ENCODE measurements at regions not wholly inside any gene's neighbourhood (a gene's known extent, or its start where the extent isn't known, plus 50 kb on each side); places are given as distances from the start of the nearest gene placed in this dataset.

DNA sequence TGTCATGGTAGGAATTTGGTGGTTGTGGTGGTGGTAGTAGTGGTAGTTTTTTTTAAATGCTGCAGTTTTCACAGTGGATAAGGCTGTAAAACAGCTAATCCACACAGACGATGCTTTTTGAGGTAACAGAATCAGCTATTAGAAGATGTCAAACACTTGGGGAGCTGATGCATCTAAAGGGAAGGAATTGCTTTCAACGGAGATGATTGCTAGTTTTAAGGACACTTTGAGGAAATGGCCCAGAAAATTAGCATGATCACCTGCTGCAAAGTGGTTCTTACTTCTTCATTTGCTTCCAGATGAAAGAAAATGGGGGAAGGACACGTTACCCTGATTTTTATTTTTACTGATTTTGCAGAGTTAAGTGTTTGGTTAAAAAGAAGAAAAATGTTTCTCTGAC, 178.2 kb upstream of the ATP10B start:
- Histone ChIP-seq H3K27ac (replicated peaks; ENCODE audit: low read length) (no peak overlapping the region), H4K91ac (ENCODE audit: low read depth, low read length, poor library complexity) (no peak overlapping the region), H3K9me3 (replicated peaks in 1 of 2; ENCODE audit: control insufficient read depth in 2 of 2, insufficient read depth in 1 of 2, low read depth in 1 of 2, low read length in 2 of 2) (no peaks in the 10 kb centered on the region), H2BK12ac (ENCODE audit: low read length) (no peak overlapping the region), H2BK120ac (ENCODE audit: low read depth, low read length) (no peak overlapping the region), H3K4me1 (ENCODE audit: control insufficient read depth in 2 of 2, insufficient read depth in 1 of 2, low read depth in 1 of 2, low read length in 2 of 2) (no peaks in the 10 kb centered on the region), H2AFZ (ENCODE audit: low read length) (no peak overlapping the region), H2BK5ac (ENCODE audit: low read length) (no peak overlapping the region), H3K36me3 (replicated peaks in 1 of 2; ENCODE audit: control insufficient read depth in 2 of 2, insufficient read depth in 2 of 2, low read length in 2 of 2) (no peaks in the 10 kb centered on the region), H2AK5ac (ENCODE audit: low read depth, low read length) (no peak overlapping the region), H3K14ac (ENCODE audit: low read length) (no peak overlapping the region), H3K23ac (ENCODE audit: low read depth, low read length, poor library complexity) (no peak overlapping the region), H3K4me2 (ENCODE audit: insufficient read depth, low read length, poor library complexity, severe bottlenecking) (no peak overlapping the region), H4K8ac (ENCODE audit: low read depth, low read length) (no peak overlapping the region), H3K9ac (ENCODE audit: low read depth, low read length, poor library complexity) (no peak overlapping the region), H3K27me3 (ENCODE audit: control insufficient read depth in 3 of 3, insufficient read depth in 3 of 3, low read depth in 1 of 3, low read length in 3 of 3) (no peaks in the 10 kb centered on the region), H3K79me1 (ENCODE audit: low read depth, low read length) (no peaks in the 10 kb centered on the region), H3K4ac (ENCODE audit: low read length) (no peak overlapping the region), H2BK15ac (ENCODE audit: low read length) (no peak overlapping the region), H3K18ac (ENCODE audit: low read length) (no peak overlapping the region), H3K4me3 (ENCODE audit: low read length in 2 of 2) (no peak overlapping the region)
- DNase-seq (ENCODE audit: low spot score), result no peak
- WGBS, 2 donors (ENCODE audit: extremely low coverage in 2 of 2, insufficient read length in 2 of 2, insufficient replicate concordance in 1 of 2), result no CpG with 5 or more reads among the region's 3 CpGs

DNA sequence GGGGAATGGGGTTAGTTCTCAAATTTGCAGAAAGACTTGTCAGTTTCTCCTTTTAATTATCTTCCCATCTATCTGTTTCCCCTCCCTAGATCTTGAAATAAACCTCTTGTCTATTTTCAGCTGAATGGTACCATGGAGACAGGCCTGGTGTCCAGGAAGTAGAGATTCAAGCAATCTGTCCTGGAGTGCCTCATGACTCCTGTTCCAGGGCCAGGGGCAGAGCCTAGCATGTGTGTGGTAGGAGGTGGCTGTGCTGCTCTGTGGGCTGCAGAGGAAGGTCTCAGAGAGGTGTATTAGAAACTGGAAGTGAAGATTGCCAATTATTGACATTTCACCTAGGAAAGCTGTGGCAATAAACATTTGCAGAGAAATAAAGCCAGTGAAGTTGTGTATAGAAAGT, 175.8 kb upstream of the ATP10B start:
- DNase-seq (ENCODE audit: low spot score), result no peak
- H3K4ac ChIP-seq (ENCODE audit: low read length), result no peak overlapping the region
- no peak overlapping the region for H2AK5ac ChIP-seq (ENCODE audit: low read depth, low read length)
- H4K91ac ChIP-seq (ENCODE audit: low read depth, low read length, poor library complexity), result no peak overlapping the region
- H3K27ac ChIP-seq (replicated peaks; ENCODE audit: low read length), result no peak overlapping the region
- H3K4me2 ChIP-seq (ENCODE audit: insufficient read depth, low read length, poor library complexity, severe bottlenecking), result no peak overlapping the region
- H3K36me3 ChIP-seq (replicated peaks in 1 of 2; ENCODE audit: control insufficient read depth in 2 of 2, insufficient read depth in 2 of 2, low read length in 2 of 2), result no peaks in the 10 kb centered on the region
- H2BK15ac ChIP-seq (ENCODE audit: low read length), result no peak overlapping the region
- H3K4me1 ChIP-seq (ENCODE audit: control insufficient read depth in 2 of 2, insufficient read depth in 1 of 2, low read depth in 1 of 2, low read length in 2 of 2), result no peaks in the 10 kb centered on the region
- no peaks in the 10 kb centered on the region for H3K27me3 ChIP-seq (ENCODE audit: control insufficient read depth in 3 of 3, insufficient read depth in 3 of 3, low read depth in 1 of 3, low read length in 3 of 3)
- H3K23ac ChIP-seq (ENCODE audit: low read depth, low read length, poor library complexity), result no peak overlapping the region
- no peak overlapping the region for H3K18ac ChIP-seq (ENCODE audit: low read length)
- no peak overlapping the region for H2BK5ac ChIP-seq (ENCODE audit: low read length)
- no peak overlapping the region for H2BK12ac ChIP-seq (ENCODE audit: low read length)
- H3K79me1 ChIP-seq (ENCODE audit: low read depth, low read length), result no peaks in the 10 kb centered on the region
- H3K14ac ChIP-seq (ENCODE audit: low read length), result no peak overlapping the region
- no peak overlapping the region for H2BK120ac ChIP-seq (ENCODE audit: low read depth, low read length)
- no peak overlapping the region for H4K8ac ChIP-seq (ENCODE audit: low read depth, low read length)
- no peak overlapping the region for H3K9ac ChIP-seq (ENCODE audit: low read depth, low read length, poor library complexity)
- no peaks in the 10 kb centered on the region for H3K9me3 ChIP-seq (replicated peaks in 1 of 2; ENCODE audit: control insufficient read depth in 2 of 2, insufficient read depth in 1 of 2, low read depth in 1 of 2, low read length in 2 of 2)
- H2AFZ ChIP-seq (ENCODE audit: low read length), result no peak overlapping the region
- H3K4me3 ChIP-seq (ENCODE audit: low read length in 2 of 2), result no peak overlapping the region

DNA sequence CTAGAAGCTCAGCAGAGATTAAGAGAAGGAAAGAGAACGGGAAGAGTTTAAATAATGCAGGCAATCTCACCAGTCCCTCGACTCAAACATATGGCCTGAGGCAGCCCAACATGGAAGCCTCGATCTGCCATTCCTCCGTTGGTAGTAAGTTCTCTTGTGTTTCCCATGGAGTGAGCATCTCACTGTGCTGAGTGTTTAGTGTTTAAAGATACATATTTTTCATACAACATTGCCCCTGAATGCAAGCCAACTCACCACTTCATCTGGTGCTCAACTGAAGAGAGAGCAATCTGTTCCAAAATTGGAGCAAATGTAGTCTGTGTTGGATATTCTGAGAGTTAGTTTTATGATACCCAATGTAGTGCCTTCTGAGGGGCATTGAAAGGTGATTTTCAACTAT, 171.5 kb upstream of the ATP10B start:
- Histone ChIP-seq H4K91ac (ENCODE audit: low read depth, low read length, poor library complexity) (no peak overlapping the region), H4K8ac (ENCODE audit: low read depth, low read length) (no peak overlapping the region), H3K4me2 (ENCODE audit: insufficient read depth, low read length, poor library complexity, severe bottlenecking) (no peak overlapping the region), H3K27me3 (ENCODE audit: control insufficient read depth in 3 of 3, insufficient read depth in 3 of 3, low read depth in 1 of 3, low read length in 3 of 3) (no peaks in the 10 kb centered on the region), H3K4me1 (ENCODE audit: control insufficient read depth in 2 of 2, insufficient read depth in 1 of 2, low read depth in 1 of 2, low read length in 2 of 2) (no peaks in the 10 kb centered on the region), H3K4me3 (ENCODE audit: low read length in 2 of 2) (no peak overlapping the region), H2BK12ac (ENCODE audit: low read length) (no peak overlapping the region), H3K9me3 (replicated peaks in 1 of 2; ENCODE audit: control insufficient read depth in 2 of 2, insufficient read depth in 1 of 2, low read depth in 1 of 2, low read length in 2 of 2) (no peaks in the 10 kb centered on the region), H3K23ac (ENCODE audit: low read depth, low read length, poor library complexity) (no peak overlapping the region), H2AFZ (ENCODE audit: low read length) (no peak overlapping the region), H3K79me1 (ENCODE audit: low read depth, low read length) (no peaks in the 10 kb centered on the region), H3K18ac (ENCODE audit: low read length) (no peak overlapping the region), H3K27ac (replicated peaks; ENCODE audit: low read length) (no peak overlapping the region), H2BK15ac (ENCODE audit: low read length) (no peak overlapping the region), H3K4ac (ENCODE audit: low read length) (no peak overlapping the region), H2AK5ac (ENCODE audit: low read depth, low read length) (no peak overlapping the region), H3K14ac (ENCODE audit: low read length) (no peak overlapping the region), H3K9ac (ENCODE audit: low read depth, low read length, poor library complexity) (no peak overlapping the region), H2BK5ac (ENCODE audit: low read length) (no peak overlapping the region), H2BK120ac (ENCODE audit: low read depth, low read length) (no peak overlapping the region), H3K36me3 (replicated peaks in 1 of 2; ENCODE audit: control insufficient read depth in 2 of 2, insufficient read depth in 2 of 2, low read length in 2 of 2) (no peaks in the 10 kb centered on the region)
- DNase-seq (ENCODE audit: low spot score), result no peak
- WGBS, 2 donors (ENCODE audit: extremely low coverage in 2 of 2, insufficient read length in 2 of 2, insufficient replicate concordance in 1 of 2), result no CpG with 5 or more reads among the region's 4 CpGs

DNA sequence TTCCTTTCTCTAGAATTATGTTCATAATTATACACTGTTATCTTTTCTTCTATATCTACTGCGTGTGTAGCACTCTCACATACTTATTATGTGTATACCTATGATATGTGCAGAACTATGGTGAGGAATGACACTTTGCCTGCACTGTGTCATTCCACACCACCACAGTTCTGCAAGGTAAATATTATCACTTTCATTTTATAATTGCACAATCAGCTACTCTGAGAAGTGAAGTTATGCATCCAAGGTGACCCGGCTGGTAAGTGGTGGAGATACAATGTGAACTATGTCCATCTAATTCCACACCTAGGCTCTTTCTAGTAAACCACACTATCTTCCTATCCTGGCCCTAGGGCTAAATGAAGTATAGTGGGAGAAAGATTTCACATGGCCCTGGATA, 170.1 kb upstream of the ATP10B start:
- Histone ChIP-seq H2AFZ (ENCODE audit: low read length) (no peak overlapping the region), H3K79me1 (ENCODE audit: low read depth, low read length) (no peaks in the 10 kb centered on the region), H4K91ac (ENCODE audit: low read depth, low read length, poor library complexity) (no peak overlapping the region), H3K4me1 (ENCODE audit: control insufficient read depth in 2 of 2, insufficient read depth in 1 of 2, low read depth in 1 of 2, low read length in 2 of 2) (no peaks in the 10 kb centered on the region), H3K36me3 (replicated peaks in 1 of 2; ENCODE audit: control insufficient read depth in 2 of 2, insufficient read depth in 2 of 2, low read length in 2 of 2) (no peaks in the 10 kb centered on the region), H2BK120ac (ENCODE audit: low read depth, low read length) (no peak overlapping the region), H3K23ac (ENCODE audit: low read depth, low read length, poor library complexity) (no peak overlapping the region), H3K4me2 (ENCODE audit: insufficient read depth, low read length, poor library complexity, severe bottlenecking) (no peak overlapping the region), H3K14ac (ENCODE audit: low read length) (no peak overlapping the region), H3K9me3 (replicated peaks in 1 of 2; ENCODE audit: control insufficient read depth in 2 of 2, insufficient read depth in 1 of 2, low read depth in 1 of 2, low read length in 2 of 2) (no peaks in the 10 kb centered on the region), H3K27me3 (ENCODE audit: control insufficient read depth in 3 of 3, insufficient read depth in 3 of 3, low read depth in 1 of 3, low read length in 3 of 3) (no peaks in the 10 kb centered on the region), H2BK15ac (ENCODE audit: low read length) (no peak overlapping the region), H3K27ac (replicated peaks; ENCODE audit: low read length) (no peak overlapping the region), H3K18ac (ENCODE audit: low read length) (no peak overlapping the region), H4K8ac (ENCODE audit: low read depth, low read length) (no peak overlapping the region), H2BK5ac (ENCODE audit: low read length) (no peak overlapping the region), H3K4me3 (ENCODE audit: low read length in 2 of 2) (no peak overlapping the region), H3K9ac (ENCODE audit: low read depth, low read length, poor library complexity) (no peak overlapping the region), H3K4ac (ENCODE audit: low read length) (no peak overlapping the region), H2BK12ac (ENCODE audit: low read length) (no peak overlapping the region), H2AK5ac (ENCODE audit: low read depth, low read length) (no peak overlapping the region)
- DNase-seq (ENCODE audit: low spot score), result no peak
- WGBS, 2 donors (ENCODE audit: extremely low coverage in 2 of 2, insufficient read length in 2 of 2, insufficient replicate concordance in 1 of 2), result no CpG with 5 or more reads among the region's 2 CpGs
